Hepatocyte (in vitro differentiated cells): ENCODE measurements at regions not wholly inside any gene's neighbourhood (a gene's known extent, or its start where the extent isn't known, plus 50 kb on each side); places are given as distances from the start of the nearest gene placed in this dataset.

Source experiments
- CTCF ChIP-seq: fragments of 200-600 bp; sonication (generic); IDR thresholded peaks from 2 replicates; pipeline ENCODE4 v1.5.1; 2016; ENCODE audit warnings: antibody characterized with exemption, mild to moderate bottlenecking; ENCODE audit not compliant: poor library complexity
- EZH2 ChIP-seq: fragments of 200-600 bp; sonication (generic); IDR thresholded peaks from 2 replicates; pipeline ENCODE4 v1.6.1; 2016; ENCODE audit warnings: antibody characterized with exemption, mild to moderate bottlenecking, borderline replicate concordance
- EZH2phosphoT487 ChIP-seq: fragments of 200-600 bp; sonication (generic); IDR thresholded peaks from one replicate; pipeline ENCODE4 v1.6.1; 2018; ENCODE audit warnings: antibody characterized with exemption, mild to moderate bottlenecking, low read depth, moderate library complexity; ENCODE audit not compliant: unreplicated experiment, severe bottlenecking

- TF ChIP-seq CTCF: no peak
- no peak for TF ChIP-seq EZH2
- TF ChIP-seq EZH2phosphoT487: no peak
These were observed 56.8 kb upstream of the COL6A5 start for GRCh38 chr3:130288670-130289069.
